Left lung (tissue), 4 donors: ENCODE measurements at regions not wholly inside any gene's neighbourhood (a gene's known extent, or its start where the extent isn't known, plus 50 kb on each side); places are given as distances from the start of the nearest gene placed in this dataset.

Experiments
- ATAC-seq: fragments of 200-7000 bp; cut with Tn5 transposase; one replicate; pipeline ENCODE4 v1.9.1; 2020; ENCODE audit warnings: moderate library complexity
- DNase-seq, 4 donors: peaks; one replicate each; pipeline ENCODE4 v3.0.0-alpha.2; 2013 to 2020
- H3K27ac ChIP-seq, 2 donors: fragments of 200-600 bp; sonication (generic) in 1 of 2; one replicate each; pipeline versions ENCODE4 v1.5.0 to v1.8.0; 2020 to 2021
- H3K27me3 ChIP-seq, 2 donors: fragments of 200-600 bp; sonication (generic) in 1 of 2; one replicate each; pipeline versions ENCODE4 v1.5.0 to v1.8.0; 2020 to 2021
- H3K36me3 ChIP-seq, 2 donors: fragments of 200-600 bp; sonication (generic) in 1 of 2; one replicate each; pipeline versions ENCODE4 v1.5.0 to v1.8.0; 2020 to 2021
- H3K4me1 ChIP-seq, 2 donors: fragments of 200-600 bp; one replicate each; pipeline ENCODE4 v1.8.0; 2021
- H3K4me3 ChIP-seq, 2 donors: fragments of 200-600 bp; sonication (generic) in 1 of 2; one replicate each; pipeline versions ENCODE4 v1.5.0 to v1.8.0; 2020 to 2021; ENCODE audit warnings: mild to moderate bottlenecking in 1 of 2
- H3K9me3 ChIP-seq, 2 donors: fragments of 200-600 bp; sonication (generic) in 1 of 2; one replicate each; pipeline versions ENCODE4 v1.5.0 to v1.8.0; 2020 to 2021
- intact Hi-C, 2 donors: fragments of 100-400 bp; cut with DNase I; formaldehyde crosslinking; loops; one replicate each; pipeline versions ENCODE4 v1.11.2 to v1.14.2; 2022
- TF ChIP-seq, protein P1 (sequence below), 2 donors: fragments of 200-600 bp; sonication (generic) in 1 of 2; IDR thresholded peaks; one replicate each; pipeline versions ENCODE4 v1.5.0 to v1.8.0; 2021; ENCODE audit warnings: antibody characterized with exemption in 2 of 2
- donor health status: DM: no; HTN: yes; CAD: no.
- donor health status: DM: no; HTN: no; CAD: no.

- no peak overlapping the region for H3K27ac ChIP-seq
- TF ChIP-seq, protein P1, sequence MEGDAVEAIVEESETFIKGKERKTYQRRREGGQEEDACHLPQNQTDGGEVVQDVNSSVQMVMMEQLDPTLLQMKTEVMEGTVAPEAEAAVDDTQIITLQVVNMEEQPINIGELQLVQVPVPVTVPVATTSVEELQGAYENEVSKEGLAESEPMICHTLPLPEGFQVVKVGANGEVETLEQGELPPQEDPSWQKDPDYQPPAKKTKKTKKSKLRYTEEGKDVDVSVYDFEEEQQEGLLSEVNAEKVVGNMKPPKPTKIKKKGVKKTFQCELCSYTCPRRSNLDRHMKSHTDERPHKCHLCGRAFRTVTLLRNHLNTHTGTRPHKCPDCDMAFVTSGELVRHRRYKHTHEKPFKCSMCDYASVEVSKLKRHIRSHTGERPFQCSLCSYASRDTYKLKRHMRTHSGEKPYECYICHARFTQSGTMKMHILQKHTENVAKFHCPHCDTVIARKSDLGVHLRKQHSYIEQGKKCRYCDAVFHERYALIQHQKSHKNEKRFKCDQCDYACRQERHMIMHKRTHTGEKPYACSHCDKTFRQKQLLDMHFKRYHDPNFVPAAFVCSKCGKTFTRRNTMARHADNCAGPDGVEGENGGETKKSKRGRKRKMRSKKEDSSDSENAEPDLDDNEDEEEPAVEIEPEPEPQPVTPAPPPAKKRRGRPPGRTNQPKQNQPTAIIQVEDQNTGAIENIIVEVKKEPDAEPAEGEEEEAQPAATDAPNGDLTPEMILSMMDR (IDR thresholded peaks at IDR 0.05): no peak
Measured at GRCh38 chr17:13143001-13143400, 125.2 kb upstream of the ELAC2 start.

DNA sequence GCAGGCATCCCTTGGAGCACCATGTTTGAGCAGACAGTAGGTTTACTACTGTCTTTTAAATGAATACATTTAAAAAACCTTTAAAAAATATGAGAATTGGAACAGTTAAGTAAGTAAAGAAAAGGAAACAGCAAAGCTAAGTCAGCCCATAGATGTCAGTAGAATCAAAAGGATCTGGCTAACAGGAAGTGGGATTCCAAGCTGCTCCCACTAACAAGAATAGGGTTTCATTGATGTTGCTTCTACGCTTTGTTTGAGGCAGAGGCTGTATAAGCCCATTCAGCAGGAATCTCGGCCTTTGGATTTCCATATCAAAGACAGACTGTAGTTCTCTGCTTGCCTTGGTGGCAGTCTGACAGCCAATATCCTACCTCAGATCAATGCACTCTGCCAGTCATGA is 122.9 kb upstream of the ELAC2 start:
- no peak for ATAC-seq
- intact Hi-C loops: no loop called here
- TF ChIP-seq, protein P1 (IDR thresholded peaks at IDR 0.05): no peak
- peaks cover 0 to 18% of the 10 kb centered on the region in 2 donors for H3K9me3 ChIP-seq
- no peaks in the 10 kb centered on the region for H3K4me1 ChIP-seq
- no peaks in the 10 kb centered on the region for H3K27me3 ChIP-seq
- no peaks in the 10 kb centered on the region for H3K36me3 ChIP-seq
- H3K4me3 ChIP-seq: no peak overlapping the region
- no peak overlapping the region for H3K27ac ChIP-seq
- DNase-seq: peak in 1 of 4 donors; percentile 7

More at GRCh38 chr17:13143001-13143400, 125.2 kb upstream of the ELAC2 start:
- intact Hi-C loops: no loop called here
- no peak for ATAC-seq
- Histone ChIP-seq H3K36me3 (no peaks in the 10 kb centered on the region), H3K4me3 (no peak overlapping the region), H3K9me3 (peaks cover 0 to 18% of the 10 kb centered on the region in 2 donors), H3K4me1 (no peaks in the 10 kb centered on the region), H3K27me3 (no peaks in the 10 kb centered on the region)
- no peak for DNase-seq

GRCh38 chr17:13135506-13135905 is 117.7 kb upstream of the ELAC2 start:
- no peak for DNase-seq
- Histone ChIP-seq H3K9me3 (peaks cover 0 to 18% of the 10 kb centered on the region in 2 donors), H3K27ac (no peak overlapping the region), H3K27me3 (no peaks in the 10 kb centered on the region), H3K36me3 (no peaks in the 10 kb centered on the region), H3K4me3 (no peak overlapping the region), H3K4me1 (no peaks in the 10 kb centered on the region)
- TF ChIP-seq, protein P1 (IDR thresholded peaks at IDR 0.05): no peak
- intact Hi-C loops: no loop called here
- ATAC-seq: no peak

GRCh38 chr17:13134076-13134475 is 116.2 kb upstream of the ELAC2 start:
- no peak for DNase-seq
- intact Hi-C loops: no loop called here
- H3K4me3 ChIP-seq: no peak overlapping the region
- ATAC-seq: no peak
- no peaks in the 10 kb centered on the region for H3K36me3 ChIP-seq
- H3K9me3 ChIP-seq: peaks cover 0 to 10% of the 10 kb centered on the region in 2 donors
- TF ChIP-seq, protein P1 (IDR thresholded peaks at IDR 0.05): no peak
- H3K4me1 ChIP-seq: no peaks in the 10 kb centered on the region
- no peaks in the 10 kb centered on the region for H3K27me3 ChIP-seq
- H3K27ac ChIP-seq: no peak overlapping the region

DNA sequence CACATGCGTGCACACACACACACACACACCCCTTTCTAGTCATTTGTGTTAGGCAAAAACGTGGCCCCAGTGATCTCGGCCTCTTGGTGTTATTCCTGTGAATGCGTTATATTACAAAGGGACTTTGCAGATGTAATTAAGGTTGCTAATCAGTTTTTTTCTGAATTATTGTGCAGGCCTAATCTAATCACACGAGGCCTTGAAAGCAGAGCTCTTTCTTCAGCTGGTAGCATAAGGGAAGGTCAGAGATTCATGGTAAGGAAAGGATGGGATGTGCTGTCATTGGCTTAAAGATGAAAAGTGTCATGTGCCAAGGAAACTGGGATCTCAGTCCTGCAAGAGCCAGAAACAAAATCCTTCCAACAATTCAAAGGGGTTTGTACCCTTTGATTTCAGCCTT is 113.4 kb upstream of the ELAC2 start:
- Histone ChIP-seq H3K27me3 (no peaks in the 10 kb centered on the region), H3K36me3 (no peaks in the 10 kb centered on the region), H3K4me3 (no peak overlapping the region), H3K4me1 (no peaks in the 10 kb centered on the region), H3K9me3 (no peaks in the 10 kb centered on the region), H3K27ac (no peak overlapping the region)
- TF ChIP-seq, protein P1 (IDR thresholded peaks at IDR 0.05): no peak
- intact Hi-C loops: no loop called here
- ATAC-seq: no peak
- no peak for DNase-seq
